Mucosa of gallbladder (tissue), 1 donor: ENCODE measurements at regions not wholly inside any gene's neighbourhood (a gene's known extent, or its start where the extent isn't known, plus 50 kb on each side); places are given as distances from the start of the nearest gene placed in this dataset.

Source experiments
- DNase-seq: peaks from one replicate; pipeline ENCODE4 v3.0.0-alpha.2; 2020; ENCODE audit warnings: low spot score
- donor health status: DM: no; HTN: no; CAD: no.

DNA sequence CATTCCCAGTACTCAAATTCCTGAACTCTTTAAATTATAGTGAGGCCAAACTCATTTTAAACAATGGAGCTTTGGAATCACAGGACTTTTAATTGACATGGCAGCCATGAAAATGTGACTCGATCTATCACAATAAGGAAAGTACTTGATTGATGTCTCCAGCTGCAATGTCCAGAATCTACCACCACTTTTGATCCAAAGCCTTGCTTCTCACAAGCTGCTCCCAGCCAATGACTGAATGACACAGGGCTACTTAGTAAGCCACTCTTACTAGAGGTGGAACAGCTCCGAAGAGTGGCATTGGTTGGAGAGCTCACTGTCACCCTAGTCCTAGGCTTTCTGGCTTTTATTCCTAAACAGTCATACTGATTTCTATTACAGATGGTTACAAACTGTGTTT, 270.1 kb downstream of the IRS1 start:
- DNase-seq: no peak

DNA sequence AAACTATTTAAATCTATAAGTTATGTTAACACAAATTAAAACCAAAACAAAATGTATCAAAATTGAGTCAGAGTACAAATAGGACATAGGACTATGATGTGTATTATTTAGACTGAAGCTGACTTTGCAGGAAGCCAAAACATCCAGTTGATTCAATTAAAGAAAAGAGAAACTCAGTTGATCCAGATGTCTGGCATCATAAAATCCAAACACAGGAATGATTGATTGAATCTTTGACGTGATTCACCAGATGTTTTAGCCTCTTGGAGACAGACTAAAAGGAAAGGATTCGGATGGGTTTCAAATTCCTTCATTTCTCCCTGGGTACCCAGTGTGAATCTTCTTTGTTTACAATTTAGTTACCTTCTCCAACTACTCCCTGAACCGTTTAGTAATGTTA, 272.9 kb downstream of the IRS1 start:
- DNase-seq: no peak

DNA sequence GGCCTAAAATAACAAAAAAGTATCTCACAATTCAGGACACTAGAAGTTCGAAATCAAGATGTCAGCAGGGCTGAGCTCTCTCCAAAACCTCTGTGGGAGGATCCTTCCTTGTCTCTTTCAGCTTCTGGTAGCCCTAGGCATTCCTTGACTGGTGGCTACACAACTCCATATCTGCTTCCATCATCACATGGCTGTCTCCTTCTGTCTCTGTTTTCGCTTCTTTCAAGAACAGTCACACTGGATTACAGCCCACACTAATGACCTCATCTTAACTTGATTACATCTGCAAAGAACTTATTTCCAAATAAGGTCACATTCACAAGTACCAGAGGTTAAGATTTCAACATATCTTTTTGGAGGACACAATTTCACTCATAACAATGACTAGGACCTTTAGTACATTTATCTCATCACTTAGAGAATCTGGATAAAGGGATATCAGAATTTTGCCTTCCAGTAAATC, 275.2 kb downstream of the IRS1 start:
- DNase-seq: peak; percentile 15

DNA sequence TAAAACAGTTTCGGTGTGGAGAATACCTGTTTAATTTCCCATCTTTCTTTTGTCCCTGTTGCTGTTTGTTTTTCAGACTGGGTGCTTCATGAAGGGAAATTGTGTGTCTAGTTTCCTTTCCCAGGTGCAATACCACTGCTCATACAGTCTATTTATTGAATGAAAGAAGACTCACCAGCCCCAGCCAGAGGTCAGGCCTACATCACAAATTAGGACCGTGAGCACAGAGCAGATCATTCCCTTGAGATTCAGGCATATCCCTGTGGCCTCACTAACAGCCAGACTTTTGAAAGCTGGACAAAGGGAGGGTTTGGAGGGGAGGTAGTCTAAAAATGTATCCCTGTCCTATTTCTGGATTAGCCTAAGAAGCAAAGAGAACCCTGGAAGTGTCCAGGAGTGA, 278.9 kb downstream of the IRS1 start:
- no peak for DNase-seq

DNA sequence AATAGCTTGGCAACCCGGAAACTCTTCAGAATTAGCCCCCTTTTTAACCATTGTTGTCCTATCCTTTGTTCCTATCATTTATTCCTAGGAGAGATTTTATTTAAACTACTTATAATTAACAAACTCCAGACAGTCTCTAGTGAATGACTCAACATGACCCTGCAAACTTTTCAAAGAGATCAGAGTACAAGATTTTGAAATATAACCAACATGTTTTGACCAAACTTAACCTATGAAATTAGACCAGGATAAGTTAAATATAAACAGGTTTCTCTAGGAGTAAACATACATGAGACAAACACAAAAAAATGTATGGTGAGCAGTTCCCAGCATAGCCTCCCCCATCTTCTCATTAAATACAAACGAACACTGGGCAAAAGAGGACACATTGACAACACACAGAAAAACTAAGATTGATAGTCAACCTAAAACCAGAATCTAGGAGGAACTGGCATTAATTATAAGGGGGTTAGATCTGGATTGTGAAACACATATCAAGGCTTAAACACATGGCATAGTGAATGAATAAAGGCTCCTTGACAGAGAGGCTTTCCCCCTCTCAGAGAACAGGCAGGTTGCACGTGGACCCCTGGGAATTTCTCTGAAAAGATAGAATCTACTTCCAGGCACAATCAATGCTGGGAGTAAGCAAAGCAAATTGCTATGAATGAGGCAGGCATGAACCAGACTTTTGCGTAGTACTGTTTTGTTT, 284.1 kb downstream of the IRS1 start:
- no peak for DNase-seq

DNA sequence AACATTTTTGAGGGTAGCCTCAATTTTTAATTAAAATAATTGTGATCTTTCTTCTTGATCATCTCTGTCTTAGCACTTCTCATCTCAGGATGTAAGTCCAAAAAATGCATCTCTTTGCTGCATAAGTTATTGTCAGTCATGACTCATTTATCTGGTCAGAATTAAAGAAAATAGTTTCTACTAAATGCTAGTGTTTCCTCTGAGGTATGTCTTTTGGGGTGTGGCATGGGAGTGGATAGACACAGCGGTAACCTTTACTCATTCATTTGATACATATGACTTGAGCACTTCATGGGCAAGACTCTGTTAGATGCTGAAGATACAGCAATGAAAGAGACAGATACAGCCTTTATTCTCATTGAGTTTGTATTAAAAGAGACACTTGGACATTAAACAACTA, 284.7 kb downstream of the IRS1 start:
- DNase-seq: no peak

DNA sequence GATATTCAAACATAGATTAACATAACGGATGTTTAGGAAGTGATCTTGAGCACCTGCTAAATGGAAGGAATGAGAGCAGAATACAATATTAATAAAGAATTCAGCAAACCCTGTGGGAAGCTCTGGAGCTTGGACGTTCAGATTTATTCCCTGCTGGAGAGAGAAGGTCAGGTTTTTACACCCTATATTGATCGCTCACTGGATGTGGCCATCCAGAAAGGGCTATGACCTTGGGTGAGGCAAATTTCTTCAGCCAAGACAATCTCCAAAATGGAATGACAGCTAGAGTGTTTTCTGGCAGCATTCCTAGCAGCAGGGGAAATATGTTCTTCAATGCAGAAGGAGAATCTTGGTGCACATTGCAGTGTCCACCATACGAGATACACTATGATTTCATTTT, 288.3 kb downstream of the IRS1 start:
- DNase-seq: no peak

DNA sequence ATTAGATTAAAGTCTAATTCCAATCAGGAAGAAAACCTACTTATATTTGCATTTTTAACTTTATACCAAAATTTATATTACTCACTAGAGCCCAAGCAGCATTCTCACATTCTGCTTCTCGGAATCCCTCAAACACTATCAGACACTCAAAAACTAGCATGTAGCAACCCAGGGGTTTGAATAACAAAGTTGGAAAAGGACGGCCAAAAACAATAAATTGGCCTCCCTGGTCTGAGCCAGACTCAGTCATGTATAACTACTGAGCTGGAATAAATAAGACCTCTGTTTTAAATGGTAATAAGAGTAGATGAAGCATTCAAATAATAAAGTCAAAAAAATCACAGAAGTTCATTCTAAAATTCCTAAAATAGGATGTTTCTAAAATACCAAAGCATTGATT, 290.9 kb downstream of the IRS1 start:
- DNase-seq: no peak

DNA sequence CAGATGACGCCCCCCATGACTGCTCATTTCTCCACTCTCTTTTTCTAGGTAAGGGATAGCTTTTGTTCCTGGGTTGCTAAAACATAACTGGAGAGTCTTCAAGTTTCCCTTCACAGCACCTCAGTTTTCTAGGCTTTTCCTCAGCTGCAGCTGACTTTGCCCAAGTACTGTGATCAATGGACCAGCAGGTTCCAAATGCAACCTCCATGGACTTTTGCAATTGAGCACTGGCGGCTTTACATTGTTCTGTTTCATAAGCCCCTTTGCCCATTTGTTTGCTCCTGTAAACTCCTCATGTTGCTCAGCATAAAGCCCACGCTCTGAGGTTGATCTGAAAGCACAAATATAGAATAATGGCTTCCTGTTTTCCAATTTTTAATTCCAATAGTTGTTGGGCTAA, 291.6 kb downstream of the IRS1 start:
- DNase-seq: no peak

DNA sequence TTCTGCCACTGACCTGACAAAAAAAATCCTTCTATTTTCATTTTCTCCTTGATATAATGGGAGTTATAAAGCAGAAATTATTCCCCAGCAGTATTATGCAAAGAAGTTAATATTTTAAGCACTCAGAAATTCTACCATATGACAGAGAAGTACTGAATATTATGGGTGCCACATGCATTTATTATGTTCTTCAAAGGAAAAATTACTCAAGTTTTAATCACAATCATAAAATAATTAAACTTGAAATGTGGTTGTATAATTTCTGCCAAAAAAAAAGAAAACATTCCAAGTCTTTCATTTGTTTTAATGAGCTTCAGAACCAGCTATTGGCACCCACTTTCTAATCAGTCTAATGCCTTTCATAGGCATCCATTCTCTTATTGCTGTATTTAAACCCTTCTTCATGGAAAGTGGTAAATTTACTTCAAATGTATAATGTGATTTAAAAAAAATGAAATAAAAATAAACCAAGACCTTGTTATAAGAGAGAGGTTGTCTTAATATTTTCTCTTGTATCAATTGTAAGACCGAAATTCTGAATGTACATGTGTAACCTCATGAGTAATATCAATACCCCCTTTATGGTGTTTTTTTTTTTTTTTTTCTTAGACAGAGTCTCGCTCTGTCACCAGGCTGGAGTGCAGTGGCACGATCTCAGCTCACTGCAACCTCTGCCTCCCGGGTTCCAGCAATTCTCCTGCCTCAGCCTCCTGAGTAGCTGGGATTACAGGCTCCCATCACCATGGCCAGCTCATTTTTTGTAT, 302.3 kb downstream of the IRS1 start:
- DNase-seq: no peak

DNA sequence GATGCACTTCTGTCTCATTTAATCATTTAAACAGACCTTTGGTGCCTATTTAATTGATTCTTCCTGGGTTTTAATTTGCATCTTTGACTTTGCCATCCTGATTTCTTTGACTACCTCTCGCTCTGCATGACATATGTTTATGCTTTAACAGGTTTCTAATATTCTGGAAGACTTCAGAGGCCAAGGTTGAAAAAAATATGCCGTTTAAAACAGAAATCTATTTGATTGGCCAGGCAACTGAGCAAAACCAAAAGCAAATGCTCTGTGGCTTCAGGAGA, 303.4 kb downstream of the IRS1 start:
- no peak for DNase-seq

DNA sequence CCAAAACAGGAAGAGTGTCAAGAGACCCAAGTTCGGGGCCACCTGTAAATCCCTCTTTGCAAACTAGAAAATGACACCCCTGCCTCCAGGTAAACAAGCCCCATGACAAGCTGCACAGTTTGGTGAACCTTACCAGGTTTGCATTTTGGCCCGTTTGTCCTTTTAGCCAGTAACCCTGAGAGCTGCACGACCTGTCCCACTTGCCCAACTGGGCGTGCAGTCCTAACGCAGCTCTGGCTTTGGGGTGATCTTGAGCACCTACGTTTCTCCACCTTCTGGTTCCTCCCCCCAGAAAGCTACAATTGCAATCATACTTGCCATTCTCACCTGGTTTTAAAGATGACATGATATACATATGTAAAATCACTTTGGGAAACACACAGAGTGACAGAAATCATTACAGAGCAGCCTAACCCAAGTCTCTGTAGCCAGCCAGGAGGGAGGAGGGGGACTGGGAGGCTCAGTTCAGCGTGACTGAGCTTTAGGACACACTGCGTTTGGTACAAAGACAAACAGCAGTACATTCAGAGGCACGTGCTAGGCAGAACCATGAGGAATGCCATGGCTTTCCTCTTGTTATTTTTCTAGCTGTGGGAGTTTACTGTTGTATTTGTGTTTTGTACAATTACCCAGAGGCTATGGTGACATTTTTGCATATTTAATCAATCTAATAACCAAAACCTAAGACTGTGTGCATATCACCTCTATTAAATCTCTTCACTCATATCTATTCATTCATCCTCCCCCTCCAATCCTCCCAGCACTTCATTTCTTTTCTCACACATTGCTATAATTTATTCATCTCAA, 304.0 kb downstream of the IRS1 start:
- no peak for DNase-seq

DNA sequence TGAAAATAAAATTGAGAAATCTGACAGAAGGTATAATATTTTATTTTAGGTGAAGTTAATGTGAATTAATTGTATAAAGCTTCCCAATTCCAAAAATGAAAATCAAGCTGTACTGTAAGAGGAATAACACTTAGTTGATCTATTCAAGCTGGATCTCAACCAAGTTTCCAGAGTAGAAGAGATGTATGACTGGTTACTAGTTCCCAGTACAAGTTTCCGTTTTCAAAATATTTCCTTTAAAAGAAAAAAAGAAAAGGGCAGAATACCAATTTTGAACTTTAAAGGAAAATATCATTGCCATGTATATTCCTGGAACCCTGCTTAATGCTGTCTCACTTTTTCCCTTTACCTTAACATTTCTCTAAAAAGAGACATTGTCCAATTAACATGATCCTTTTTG, 308.5 kb downstream of the IRS1 start:
- no peak for DNase-seq

DNA sequence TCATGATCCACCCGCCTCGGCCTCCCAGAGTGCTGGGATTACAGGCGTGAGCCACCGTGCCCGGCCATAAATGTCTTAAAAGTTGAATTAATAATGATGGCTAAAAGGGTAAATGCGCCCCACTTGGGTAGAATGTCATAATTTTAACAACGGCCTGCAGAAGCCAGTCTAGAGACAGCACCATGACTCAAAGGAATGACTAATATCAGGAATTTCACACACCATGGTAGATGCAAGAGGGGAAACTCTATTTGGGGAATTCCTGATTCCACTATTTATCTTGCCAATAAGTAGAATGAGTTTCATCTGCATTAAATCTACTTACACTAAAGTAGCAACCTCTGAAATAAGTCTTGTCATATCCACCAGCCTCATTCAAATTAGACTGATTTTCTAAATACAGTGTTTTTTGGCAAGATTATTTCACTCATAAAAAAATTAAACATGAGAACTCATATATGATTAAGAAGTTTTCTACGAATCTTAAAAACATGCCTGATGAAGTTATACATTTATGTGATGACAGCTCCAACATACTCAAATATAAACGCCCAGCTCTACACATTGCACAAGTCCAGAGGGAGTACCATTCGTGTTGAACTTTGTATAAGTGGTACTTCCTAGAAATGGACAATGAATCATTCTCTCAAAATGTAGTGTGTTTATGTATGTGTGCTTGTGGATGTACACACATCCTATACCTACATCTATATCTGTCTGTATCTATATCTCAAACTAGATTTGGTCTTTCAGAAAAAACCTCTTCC, 309.7 kb downstream of the IRS1 start:
- DNase-seq: no peak

DNA sequence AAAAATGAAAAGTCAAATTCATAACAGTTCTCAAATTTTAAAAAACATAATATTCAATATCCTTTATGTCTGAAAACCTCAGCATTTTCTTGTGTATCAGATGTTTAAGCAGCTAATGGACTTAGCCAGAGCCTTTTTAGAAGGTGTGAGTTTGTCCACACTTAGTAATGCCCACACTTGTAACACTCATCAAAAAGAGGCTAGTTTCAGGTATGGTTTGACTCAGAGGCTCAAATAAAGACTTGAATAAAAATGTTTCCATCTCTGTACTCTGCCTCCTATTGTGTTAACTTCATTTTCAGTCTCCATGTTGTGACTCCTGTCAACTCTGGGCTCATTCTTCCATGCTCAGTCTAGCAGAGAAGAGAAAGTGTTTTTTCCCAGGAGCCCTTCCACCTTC, 311.6 kb downstream of the IRS1 start:
- DNase-seq: no peak

DNA sequence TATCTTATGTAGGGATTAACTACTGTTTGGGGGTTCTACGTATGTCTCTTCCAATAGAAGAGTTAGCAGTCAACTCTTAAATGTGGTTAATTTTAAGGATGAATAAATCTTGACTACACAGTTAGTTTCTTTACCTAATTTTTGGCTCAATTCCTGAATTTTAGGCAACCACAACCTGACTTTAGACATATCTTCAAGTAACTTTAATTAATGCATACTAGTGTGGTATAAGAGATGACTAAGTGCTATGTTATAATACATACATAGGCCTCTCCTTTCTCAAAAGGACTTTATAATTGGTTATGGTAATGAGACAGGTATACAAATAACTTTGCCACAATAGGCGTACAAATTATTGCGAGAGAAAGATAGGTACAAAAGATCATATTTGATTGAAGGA, 312.0 kb downstream of the IRS1 start:
- no peak for DNase-seq

DNA sequence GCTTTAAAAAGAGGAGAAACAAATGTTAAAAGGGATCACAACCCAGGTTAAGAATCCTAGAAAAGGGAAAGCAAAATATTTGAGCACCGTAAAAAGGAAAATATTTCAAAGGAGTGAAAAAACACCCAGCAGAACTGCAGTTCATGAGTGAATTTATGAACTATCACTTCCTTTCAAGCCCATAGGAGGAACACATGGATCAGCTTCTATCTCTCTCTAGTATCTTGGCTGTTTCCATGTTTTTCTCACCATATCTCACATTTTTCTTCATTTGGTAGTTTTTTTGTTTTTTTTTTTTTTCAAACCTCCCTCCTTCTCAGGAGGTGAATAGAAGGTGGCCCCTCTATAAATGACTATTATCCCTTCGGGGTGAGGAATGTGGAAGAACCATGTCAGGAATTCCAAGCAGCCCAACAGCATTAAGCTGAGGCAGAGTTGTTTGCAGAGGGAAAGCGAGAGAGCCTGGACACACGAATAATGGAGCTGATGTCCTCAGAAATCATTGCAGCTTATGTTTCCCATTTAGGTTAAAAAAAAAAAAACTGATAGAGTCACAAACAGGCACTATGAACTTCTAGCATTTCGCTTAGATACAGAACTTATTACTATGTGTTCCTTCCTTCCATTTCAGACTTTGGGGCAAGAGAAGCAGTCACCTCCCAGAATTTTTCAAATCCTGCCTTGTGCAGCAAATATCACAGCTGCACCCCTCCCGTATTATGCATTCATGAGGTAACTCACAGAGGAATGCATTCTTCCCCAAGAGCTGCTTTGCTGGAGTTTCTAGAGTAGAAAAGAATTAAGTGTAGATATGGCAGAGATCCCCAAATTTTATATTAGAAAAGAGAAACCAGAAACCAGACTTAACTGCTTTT, 315.6 kb downstream of the IRS1 start:
- DNase-seq: no peak

DNA sequence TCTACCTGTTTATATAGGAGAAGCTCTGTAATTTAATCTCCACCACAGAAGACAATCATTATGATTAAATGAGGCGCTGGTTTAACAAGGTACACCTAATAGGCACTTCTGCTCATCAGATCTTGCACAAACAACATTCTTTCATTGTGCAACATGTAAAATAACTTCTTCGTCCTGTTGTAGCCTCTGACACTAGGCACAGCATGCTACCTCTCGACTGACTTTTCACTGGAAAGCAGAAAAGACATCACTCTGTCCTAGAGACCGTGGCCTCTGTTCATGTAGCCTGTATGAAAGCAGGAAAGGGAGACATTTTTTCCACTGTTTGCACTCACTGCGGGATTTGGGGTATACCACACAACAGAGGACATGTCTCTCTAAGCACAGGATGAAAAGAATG, 316.5 kb downstream of the IRS1 start:
- no peak for DNase-seq

DNA sequence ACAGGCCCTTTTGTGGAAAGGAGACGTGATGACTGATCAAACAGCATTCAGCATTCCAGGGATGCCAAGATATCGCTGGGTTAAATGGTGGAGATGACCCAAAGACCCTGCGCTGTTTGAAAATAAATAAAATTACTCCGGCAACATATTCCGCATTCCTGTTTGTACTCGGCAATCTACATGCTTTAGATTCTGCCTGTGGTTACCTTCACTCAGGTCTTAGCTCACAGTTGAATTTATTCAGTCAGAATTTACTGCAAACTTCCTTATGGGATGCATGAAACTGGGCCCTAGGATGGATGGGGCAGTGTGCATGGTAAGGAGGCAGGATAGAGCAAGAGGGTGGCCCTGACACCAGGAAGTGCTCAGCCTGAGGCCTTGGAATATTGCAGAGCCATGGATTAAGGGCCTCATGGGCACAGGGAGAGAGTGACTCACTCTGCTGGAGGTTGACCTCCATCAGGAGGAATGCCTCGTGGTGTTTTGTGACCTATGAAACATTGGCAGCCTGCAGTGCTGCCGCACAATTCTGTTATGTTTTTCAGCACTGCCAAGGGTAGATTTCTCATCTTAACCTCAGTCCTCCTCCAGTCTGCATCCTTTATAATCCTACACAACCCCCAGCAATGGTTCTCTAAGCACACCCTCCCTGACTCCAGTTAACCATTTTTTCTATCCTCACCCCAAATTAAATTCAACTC, 321.4 kb downstream of the IRS1 start:
- DNase-seq: peak; percentile 79
